ENCODE measurements at regions not wholly inside any gene's neighbourhood (a gene's known extent, or its start where the extent isn't known, plus 50 kb on each side); places are given as distances from the start of the nearest gene placed in this dataset.
A peak's percentile ranks its signal among the peaks of the same experiment; 100 is the strongest.

- TF ChIP-seq, protein P1, sequence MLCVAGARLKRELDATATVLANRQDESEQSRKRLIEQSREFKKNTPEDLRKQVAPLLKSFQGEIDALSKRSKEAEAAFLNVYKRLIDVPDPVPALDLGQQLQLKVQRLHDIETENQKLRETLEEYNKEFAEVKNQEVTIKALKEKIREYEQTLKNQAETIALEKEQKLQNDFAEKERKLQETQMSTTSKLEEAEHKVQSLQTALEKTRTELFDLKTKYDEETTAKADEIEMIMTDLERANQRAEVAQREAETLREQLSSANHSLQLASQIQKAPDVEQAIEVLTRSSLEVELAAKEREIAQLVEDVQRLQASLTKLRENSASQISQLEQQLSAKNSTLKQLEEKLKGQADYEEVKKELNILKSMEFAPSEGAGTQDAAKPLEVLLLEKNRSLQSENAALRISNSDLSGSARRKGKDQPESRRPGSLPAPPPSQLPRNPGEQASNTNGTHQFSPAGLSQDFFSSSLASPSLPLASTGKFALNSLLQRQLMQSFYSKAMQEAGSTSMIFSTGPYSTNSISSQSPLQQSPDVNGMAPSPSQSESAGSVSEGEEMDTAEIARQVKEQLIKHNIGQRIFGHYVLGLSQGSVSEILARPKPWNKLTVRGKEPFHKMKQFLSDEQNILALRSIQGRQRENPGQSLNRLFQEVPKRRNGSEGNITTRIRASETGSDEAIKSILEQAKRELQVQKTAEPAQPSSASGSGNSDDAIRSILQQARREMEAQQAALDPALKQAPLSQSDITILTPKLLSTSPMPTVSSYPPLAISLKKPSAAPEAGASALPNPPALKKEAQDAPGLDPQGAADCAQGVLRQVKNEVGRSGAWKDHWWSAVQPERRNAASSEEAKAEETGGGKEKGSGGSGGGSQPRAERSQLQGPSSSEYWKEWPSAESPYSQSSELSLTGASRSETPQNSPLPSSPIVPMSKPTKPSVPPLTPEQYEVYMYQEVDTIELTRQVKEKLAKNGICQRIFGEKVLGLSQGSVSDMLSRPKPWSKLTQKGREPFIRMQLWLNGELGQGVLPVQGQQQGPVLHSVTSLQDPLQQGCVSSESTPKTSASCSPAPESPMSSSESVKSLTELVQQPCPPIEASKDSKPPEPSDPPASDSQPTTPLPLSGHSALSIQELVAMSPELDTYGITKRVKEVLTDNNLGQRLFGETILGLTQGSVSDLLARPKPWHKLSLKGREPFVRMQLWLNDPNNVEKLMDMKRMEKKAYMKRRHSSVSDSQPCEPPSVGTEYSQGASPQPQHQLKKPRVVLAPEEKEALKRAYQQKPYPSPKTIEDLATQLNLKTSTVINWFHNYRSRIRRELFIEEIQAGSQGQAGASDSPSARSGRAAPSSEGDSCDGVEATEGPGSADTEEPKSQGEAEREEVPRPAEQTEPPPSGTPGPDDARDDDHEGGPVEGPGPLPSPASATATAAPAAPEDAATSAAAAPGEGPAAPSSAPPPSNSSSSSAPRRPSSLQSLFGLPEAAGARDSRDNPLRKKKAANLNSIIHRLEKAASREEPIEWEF (IDR thresholded peaks at IDR 0.05; ENCODE audit: insufficient replicate concordance, low read depth, low read length): no peak
- TF ChIP-seq TCF7 (IDR thresholded peaks at IDR 0.05; ENCODE audit: borderline replicate concordance) (no peak; the same call in 1 of the 2 replicates), ZNF274 (IDR thresholded peaks at IDR 0.05; ENCODE audit: insufficient read depth, insufficient read length) (no peak), CEBPB (IDR thresholded peaks at IDR 0.05; ENCODE audit: borderline replicate concordance in 1 of 2, low read depth in 2 of 2, low read length in 2 of 2) (no peak), ATF3 (IDR thresholded peaks at IDR 0.05; ENCODE audit: borderline replicate concordance, extremely low read depth, low read depth, low read length) (no peak), STAT1 (conservative IDR thresholded peaks at IDR 0.05) (no peak; the same call in 1 of the 2 replicates), SP1 (IDR thresholded peaks at IDR 0.05; ENCODE audit: low read depth, low read length) (no peak), IRF4 (IDR thresholded peaks at IDR 0.05; ENCODE audit: low read depth, low read length) (0 out of 2 replicates have a peak, but pooled peaks have one; percentile 45), E4F1 (IDR thresholded peaks at IDR 0.05; ENCODE audit: borderline replicate concordance, partially characterized antibody) (no peak), SUZ12 (IDR thresholded peaks at IDR 0.05; ENCODE audit: unreplicated experiment) (no peak), NR2C2 (IDR thresholded peaks at IDR 0.05; ENCODE audit: borderline replicate concordance, control insufficient read depth, insufficient read length, low read depth) (no peak), MYC (IDR thresholded peaks at IDR 0.05; ENCODE audit: insufficient read depth, insufficient read length, insufficient replicate concordance, low read length, severe bottlenecking) (no peak), NFYA (IDR thresholded peaks at IDR 0.05; ENCODE audit: borderline replicate concordance, low read depth, low read length) (no peak), PRDM15 (CRISPR knock-in tag; IDR thresholded peaks at IDR 0.05) (no peak), HDGF (IDR thresholded peaks at IDR 0.05) (0 out of 2 replicates have a peak, but pooled peaks have one; percentile 60)
Observed at GRCh38 chr17:37848690-37849616, 75.3 kb upstream of the TBC1D3K start (continued).

All from GM12878 (cell line).